ENCODE measurements at regions not wholly inside any gene's neighbourhood (a gene's known extent, or its start where the extent isn't known, plus 50 kb on each side); places are given as distances from the start of the nearest gene placed in this dataset.

- no peaks in the 10 kb centered on the region for H3K79me2 ChIP-seq (ENCODE audit: insufficient read depth, low read length)
- TF ChIP-seq EZH2 (IDR thresholded peaks at IDR 0.05; ENCODE audit: borderline replicate concordance, low read length) = no peak
- TF ChIP-seq CTCF (IDR thresholded peaks at IDR 0.05; ENCODE audit: low read length) = no peak
- no peak overlapping the region for H3K4me2 ChIP-seq (ENCODE audit: low read length)
- H3K4me3 ChIP-seq (ENCODE audit: low read depth, low read length, poor library complexity, severe bottlenecking) = no peak overlapping the region
- no peak overlapping the region for H3K9ac ChIP-seq (ENCODE audit: low read length)
- H3K9me2 ChIP-seq (ENCODE audit: low read depth, low read length) = no peaks in the 10 kb centered on the region
- no peaks in the 10 kb centered on the region for H3K4me1 ChIP-seq (ENCODE audit: insufficient read depth, low read length, severe bottlenecking)
- H3K27ac ChIP-seq (ENCODE audit: low read depth, low read length, poor library complexity, severe bottlenecking) = no peak overlapping the region
- H3F3A ChIP-seq (ENCODE audit: insufficient read depth, low read length) = no peaks in the 10 kb centered on the region
- no peaks in the 10 kb centered on the region for H4K20me1 ChIP-seq (ENCODE audit: insufficient read depth, low read length)
- no peaks in the 10 kb centered on the region for H3K36me3 ChIP-seq (ENCODE audit: insufficient read depth, low read length)
- H3K27me3 ChIP-seq (ENCODE audit: insufficient read depth, low read length) = no peaks in the 10 kb centered on the region
- no peaks in the 10 kb centered on the region for H3K9me3 ChIP-seq (ENCODE audit: low read length)
- no peak overlapping the region for H2AFZ ChIP-seq (ENCODE audit: low read length)
Measured at GRCh38 chr3:106819440-106819839, 557.8 kb upstream of the CCDC54 start.

DNA sequence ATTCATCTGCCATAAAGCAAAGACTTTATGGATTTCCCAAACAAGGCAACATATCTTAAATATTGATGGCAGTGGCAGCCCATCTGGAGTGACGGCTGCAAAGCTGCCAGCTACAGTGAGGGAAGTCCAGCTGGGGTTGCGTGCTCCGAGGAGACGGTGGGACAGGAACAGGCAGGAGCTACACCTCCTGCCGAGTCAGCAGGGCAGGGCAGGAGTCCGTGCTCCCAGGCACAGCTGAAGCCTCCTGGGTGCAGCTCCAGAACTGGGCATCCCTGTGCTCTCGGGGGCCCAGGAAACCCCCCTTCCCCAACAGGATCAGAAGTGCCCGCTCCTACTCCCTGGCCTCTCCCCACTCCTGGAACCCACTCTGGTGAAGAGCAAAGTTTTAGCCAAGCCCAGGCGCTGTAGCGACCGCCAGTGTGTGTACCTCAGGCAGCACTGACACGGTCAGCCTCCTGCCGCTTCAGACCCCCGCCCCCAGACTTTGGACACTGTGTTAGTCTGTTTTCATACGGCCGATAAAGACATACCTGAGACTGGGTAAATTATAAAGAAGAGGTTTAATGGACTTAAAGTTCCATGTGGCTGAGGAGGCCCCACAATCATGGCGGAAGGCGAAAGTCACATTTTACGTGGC, 556.4 kb upstream of the CCDC54 start:
- no peaks in the 10 kb centered on the region for H3F3A ChIP-seq (ENCODE audit: insufficient read depth, low read length)
- no peaks in the 10 kb centered on the region for H4K20me1 ChIP-seq (ENCODE audit: insufficient read depth, low read length)
- no peaks in the 10 kb centered on the region for H3K79me2 ChIP-seq (ENCODE audit: insufficient read depth, low read length)
- TF ChIP-seq CTCF (IDR thresholded peaks at IDR 0.05; ENCODE audit: low read length) = no peak
- TF ChIP-seq EZH2 (IDR thresholded peaks at IDR 0.05; ENCODE audit: borderline replicate concordance, low read length) = no peak
- no peaks in the 10 kb centered on the region for H3K9me2 ChIP-seq (ENCODE audit: low read depth, low read length)
- H3K4me1 ChIP-seq (ENCODE audit: insufficient read depth, low read length, severe bottlenecking) = no peaks in the 10 kb centered on the region
- H3K27me3 ChIP-seq (ENCODE audit: insufficient read depth, low read length) = no peaks in the 10 kb centered on the region
- no peak overlapping the region for H3K27ac ChIP-seq (ENCODE audit: low read depth, low read length, poor library complexity, severe bottlenecking)
- H3K4me2 ChIP-seq (ENCODE audit: low read length) = no peak overlapping the region
- no peaks in the 10 kb centered on the region for H3K36me3 ChIP-seq (ENCODE audit: insufficient read depth, low read length)
- H2AFZ ChIP-seq (ENCODE audit: low read length) = no peak overlapping the region
- H3K9me3 ChIP-seq (ENCODE audit: low read length) = no peaks in the 10 kb centered on the region
- H3K9ac ChIP-seq (ENCODE audit: low read length) = no peak overlapping the region
- no peak overlapping the region for H3K4me3 ChIP-seq (ENCODE audit: low read depth, low read length, poor library complexity, severe bottlenecking)

GRCh38 chr3:106821801-106822200, 555.4 kb upstream of the CCDC54 start:
- H3K9ac ChIP-seq (ENCODE audit: low read length) = no peak overlapping the region
- no peak overlapping the region for H3K4me2 ChIP-seq (ENCODE audit: low read length)
- no peaks in the 10 kb centered on the region for H3K79me2 ChIP-seq (ENCODE audit: insufficient read depth, low read length)
- H3K4me1 ChIP-seq (ENCODE audit: insufficient read depth, low read length, severe bottlenecking) = no peaks in the 10 kb centered on the region
- H3F3A ChIP-seq (ENCODE audit: insufficient read depth, low read length) = no peaks in the 10 kb centered on the region
- H3K4me3 ChIP-seq (ENCODE audit: low read depth, low read length, poor library complexity, severe bottlenecking) = no peak overlapping the region
- H3K9me2 ChIP-seq (ENCODE audit: low read depth, low read length) = no peaks in the 10 kb centered on the region
- no peaks in the 10 kb centered on the region for H3K9me3 ChIP-seq (ENCODE audit: low read length)
- no peak for TF ChIP-seq CTCF (IDR thresholded peaks at IDR 0.05; ENCODE audit: low read length)
- no peak overlapping the region for H2AFZ ChIP-seq (ENCODE audit: low read length)
- H3K27ac ChIP-seq (ENCODE audit: low read depth, low read length, poor library complexity, severe bottlenecking) = no peak overlapping the region
- no peaks in the 10 kb centered on the region for H3K27me3 ChIP-seq (ENCODE audit: insufficient read depth, low read length)
- H3K36me3 ChIP-seq (ENCODE audit: insufficient read depth, low read length) = no peaks in the 10 kb centered on the region
- H4K20me1 ChIP-seq (ENCODE audit: insufficient read depth, low read length) = no peaks in the 10 kb centered on the region

Data from OCI-LY1 (cell line).